SK-N-SH (cell line): ENCODE measurements at regions not wholly inside any gene's neighbourhood (a gene's known extent, or its start where the extent isn't known, plus 50 kb on each side); places are given as distances from the start of the nearest gene placed in this dataset.

Experiments used
- CHD2 ChIP-seq: fragments of 150-350 bp; IDR thresholded peaks from 2 replicates; pipeline ENCODE4 v1.6.1; 2018; ENCODE audit warnings: low read length; ENCODE audit not compliant: partially characterized antibody
- GABPA ChIP-seq: IDR thresholded peaks from 2 replicates; pipeline ENCODE4 v1.4.0; 2012; ENCODE audit warnings: low read depth, mild to moderate bottlenecking
- JUND ChIP-seq: IDR thresholded peaks from 2 replicates; pipeline ENCODE4 v1.4.0; 2012
- NRF1 ChIP-seq: IDR thresholded peaks from 2 replicates; pipeline ENCODE4 v1.6.1; 2012; ENCODE audit warnings: low read depth, mild to moderate bottlenecking, low read length
- POLR2AphosphoS5 ChIP-seq: IDR thresholded peaks from 2 replicates; pipeline ENCODE4 v1.6.1; 2012; ENCODE audit warnings: low read depth, low read length
- TF ChIP-seq, protein P1 (sequence below): IDR thresholded peaks from 2 replicates; pipeline ENCODE4 v1.4.0; 2012; ENCODE audit warnings: low read depth, borderline replicate concordance

GRCh38 chr1:78331799-78332198, 159.0 kb upstream of the PTGFR start:
- no peak for TF ChIP-seq POLR2AphosphoS5
- TF ChIP-seq CHD2 = no peak
- no peak for TF ChIP-seq GABPA
- no peak for TF ChIP-seq NRF1
- TF ChIP-seq, protein P1, sequence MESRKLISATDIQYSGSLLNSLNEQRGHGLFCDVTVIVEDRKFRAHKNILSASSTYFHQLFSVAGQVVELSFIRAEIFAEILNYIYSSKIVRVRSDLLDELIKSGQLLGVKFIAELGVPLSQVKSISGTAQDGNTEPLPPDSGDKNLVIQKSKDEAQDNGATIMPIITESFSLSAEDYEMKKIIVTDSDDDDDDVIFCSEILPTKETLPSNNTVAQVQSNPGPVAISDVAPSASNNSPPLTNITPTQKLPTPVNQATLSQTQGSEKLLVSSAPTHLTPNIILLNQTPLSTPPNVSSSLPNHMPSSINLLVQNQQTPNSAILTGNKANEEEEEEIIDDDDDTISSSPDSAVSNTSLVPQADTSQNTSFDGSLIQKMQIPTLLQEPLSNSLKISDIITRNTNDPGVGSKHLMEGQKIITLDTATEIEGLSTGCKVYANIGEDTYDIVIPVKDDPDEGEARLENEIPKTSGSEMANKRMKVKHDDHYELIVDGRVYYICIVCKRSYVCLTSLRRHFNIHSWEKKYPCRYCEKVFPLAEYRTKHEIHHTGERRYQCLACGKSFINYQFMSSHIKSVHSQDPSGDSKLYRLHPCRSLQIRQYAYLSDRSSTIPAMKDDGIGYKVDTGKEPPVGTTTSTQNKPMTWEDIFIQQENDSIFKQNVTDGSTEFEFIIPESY = no peak
- no peak for TF ChIP-seq JUND
